Muscle layer of duodenum (tissue), 2 donors: ENCODE measurements at regions not wholly inside any gene's neighbourhood (a gene's known extent, or its start where the extent isn't known, plus 50 kb on each side); places are given as distances from the start of the nearest gene placed in this dataset.

Experiments
- H3K27ac ChIP-seq: one replicate; pipeline ENCODE4 v1.7.0; 2013; ENCODE audit warnings: mild to moderate bottlenecking, low read length
- H3K27me3 ChIP-seq: one replicate; pipeline ENCODE4 v1.7.0; 2013; ENCODE audit warnings: low read depth, mild to moderate bottlenecking, control low read depth, low read length
- H3K36me3 ChIP-seq, 2 donors: one replicate each; pipeline ENCODE4 v1.7.0; 2013; ENCODE audit warnings: low read length in 2 of 2, control low read depth in 1 of 2, mild to moderate bottlenecking in 1 of 2; ENCODE audit not compliant: insufficient read depth in 2 of 2, control insufficient read depth in 1 of 2
- H3K4me1 ChIP-seq, 2 donors: one replicate each; pipeline ENCODE4 v1.7.0; 2013; ENCODE audit warnings: low read length in 2 of 2, mild to moderate bottlenecking in 2 of 2, control low read depth in 1 of 2, moderate library complexity in 1 of 2; ENCODE audit not compliant: insufficient read depth in 2 of 2, control insufficient read depth in 1 of 2
- H3K4me3 ChIP-seq, 2 donors: one replicate each; pipeline ENCODE4 v1.7.0; 2013; ENCODE audit warnings: low read length in 2 of 2, low read depth in 1 of 2, mild to moderate bottlenecking in 1 of 2
- H3K9me3 ChIP-seq, 2 donors: one replicate each; pipeline ENCODE4 v1.7.0; 2013; ENCODE audit warnings: low read length in 2 of 2, control low read depth in 1 of 2, mild to moderate bottlenecking in 1 of 2; ENCODE audit not compliant: control insufficient read depth in 1 of 2
- donor health status: healthy.

GRCh38 chr4:8699063-8699385, 106.5 kb downstream of the CPZ start:
- Histone ChIP-seq H3K4me1 (no peaks in the 10 kb centered on the region), H3K27ac (no peak overlapping the region), H3K36me3 (no peaks in the 10 kb centered on the region), H3K9me3 (no peaks in the 10 kb centered on the region), H3K27me3 (no peaks in the 10 kb centered on the region), H3K4me3 (no peak overlapping the region)

- Histone ChIP-seq H3K4me3 (no peak overlapping the region), H3K4me1 (no peaks in the 10 kb centered on the region), H3K9me3 (no peaks in the 10 kb centered on the region), H3K27me3 (no peaks in the 10 kb centered on the region), H3K36me3 (no peaks in the 10 kb centered on the region), H3K27ac (no peak overlapping the region)
Measured at GRCh38 chr4:8698341-8699062, 105.9 kb downstream of the CPZ start.

- Histone ChIP-seq H3K27ac (no peak overlapping the region), H3K4me3 (no peak overlapping the region), H3K9me3 (no peaks in the 10 kb centered on the region), H3K27me3 (no peaks in the 10 kb centered on the region), H3K4me1 (no peaks in the 10 kb centered on the region), H3K36me3 (no peaks in the 10 kb centered on the region)
Measured at GRCh38 chr4:8697826-8698225, 105.3 kb downstream of the CPZ start.

- H3K4me3 ChIP-seq = no peak overlapping the region
- H3K9me3 ChIP-seq = no peaks in the 10 kb centered on the region
- no peak overlapping the region for H3K27ac ChIP-seq
- no peaks in the 10 kb centered on the region for H3K27me3 ChIP-seq
- no peaks in the 10 kb centered on the region for H3K36me3 ChIP-seq
- no peaks in the 10 kb centered on the region for H3K4me1 ChIP-seq
Measured at GRCh38 chr4:8696369-8697127, 104.0 kb downstream of the CPZ start.

- Histone ChIP-seq H3K9me3 (no peaks in the 10 kb centered on the region), H3K27ac (no peak overlapping the region), H3K36me3 (no peaks in the 10 kb centered on the region), H3K4me3 (no peak overlapping the region), H3K4me1 (no peaks in the 10 kb centered on the region), H3K27me3 (no peaks in the 10 kb centered on the region)
Measured at GRCh38 chr4:8695237-8696219, 103.0 kb downstream of the CPZ start.

GRCh38 chr4:8694651-8695151, 102.1 kb downstream of the CPZ start:
- Histone ChIP-seq H3K4me3 (no peak overlapping the region), H3K27me3 (no peaks in the 10 kb centered on the region), H3K36me3 (no peaks in the 10 kb centered on the region), H3K27ac (no peak overlapping the region), H3K9me3 (no peaks in the 10 kb centered on the region), H3K4me1 (no peaks in the 10 kb centered on the region)

GRCh38 chr4:8694226-8694625, 101.7 kb downstream of the CPZ start:
- no peaks in the 10 kb centered on the region for H3K36me3 ChIP-seq
- no peaks in the 10 kb centered on the region for H3K9me3 ChIP-seq
- no peak overlapping the region for H3K4me3 ChIP-seq
- no peaks in the 10 kb centered on the region for H3K27me3 ChIP-seq
- no peaks in the 10 kb centered on the region for H3K4me1 ChIP-seq
- no peak overlapping the region for H3K27ac ChIP-seq

GRCh38 chr4:8691151-8691775, 98.7 kb downstream of the CPZ start:
- H3K27me3 ChIP-seq = no peaks in the 10 kb centered on the region
- H3K27ac ChIP-seq = no peak overlapping the region
- no peaks in the 10 kb centered on the region for H3K9me3 ChIP-seq
- no peaks in the 10 kb centered on the region for H3K36me3 ChIP-seq
- no peak overlapping the region for H3K4me3 ChIP-seq
- no peaks in the 10 kb centered on the region for H3K4me1 ChIP-seq

GRCh38 chr4:8690216-8691150, 97.9 kb downstream of the CPZ start:
- H3K4me3 ChIP-seq = no peak overlapping the region
- H3K36me3 ChIP-seq = no peaks in the 10 kb centered on the region
- H3K9me3 ChIP-seq = no peaks in the 10 kb centered on the region
- H3K27ac ChIP-seq = no peak overlapping the region
- H3K4me1 ChIP-seq = no peaks in the 10 kb centered on the region
- no peaks in the 10 kb centered on the region for H3K27me3 ChIP-seq

- no peaks in the 10 kb centered on the region for H3K4me1 ChIP-seq
- no peak overlapping the region for H3K4me3 ChIP-seq
- H3K36me3 ChIP-seq = no peaks in the 10 kb centered on the region
- no peaks in the 10 kb centered on the region for H3K9me3 ChIP-seq
- H3K27ac ChIP-seq = no peak overlapping the region
- no peaks in the 10 kb centered on the region for H3K27me3 ChIP-seq
Measured at GRCh38 chr4:8689741-8690140, 97.2 kb downstream of the CPZ start.
